ENCODE measurements at regions not wholly inside any gene's neighbourhood (a gene's known extent, or its start where the extent isn't known, plus 50 kb on each side); places are given as distances from the start of the nearest gene placed in this dataset.

- peaks cover 0 to 5% (median 1%) of the 10 kb centered on the region in 4 donors for H3K9me3 ChIP-seq
- H3K27ac ChIP-seq: no peak overlapping the region
- DNase-seq (ENCODE audit: low spot score in 2 of 2): peak in 1 of 2 donors; percentile 6
- WGBS, 2 donors: 98 to 100% methylated on average over 10 of the region's 10 CpGs
- H3K27me3 ChIP-seq: no peaks in the 10 kb centered on the region
- H3K4me3 ChIP-seq: no peak overlapping the region
- peaks cover 0 to 21% (median 9%) of the 10 kb centered on the region in 4 donors for H3K4me1 ChIP-seq
- no peak for TF ChIP-seq POLR2A (IDR thresholded peaks at IDR 0.05)
- TF ChIP-seq, protein P1, sequence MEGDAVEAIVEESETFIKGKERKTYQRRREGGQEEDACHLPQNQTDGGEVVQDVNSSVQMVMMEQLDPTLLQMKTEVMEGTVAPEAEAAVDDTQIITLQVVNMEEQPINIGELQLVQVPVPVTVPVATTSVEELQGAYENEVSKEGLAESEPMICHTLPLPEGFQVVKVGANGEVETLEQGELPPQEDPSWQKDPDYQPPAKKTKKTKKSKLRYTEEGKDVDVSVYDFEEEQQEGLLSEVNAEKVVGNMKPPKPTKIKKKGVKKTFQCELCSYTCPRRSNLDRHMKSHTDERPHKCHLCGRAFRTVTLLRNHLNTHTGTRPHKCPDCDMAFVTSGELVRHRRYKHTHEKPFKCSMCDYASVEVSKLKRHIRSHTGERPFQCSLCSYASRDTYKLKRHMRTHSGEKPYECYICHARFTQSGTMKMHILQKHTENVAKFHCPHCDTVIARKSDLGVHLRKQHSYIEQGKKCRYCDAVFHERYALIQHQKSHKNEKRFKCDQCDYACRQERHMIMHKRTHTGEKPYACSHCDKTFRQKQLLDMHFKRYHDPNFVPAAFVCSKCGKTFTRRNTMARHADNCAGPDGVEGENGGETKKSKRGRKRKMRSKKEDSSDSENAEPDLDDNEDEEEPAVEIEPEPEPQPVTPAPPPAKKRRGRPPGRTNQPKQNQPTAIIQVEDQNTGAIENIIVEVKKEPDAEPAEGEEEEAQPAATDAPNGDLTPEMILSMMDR (IDR thresholded peaks at IDR 0.05): no peak
- TF ChIP-seq EP300 (IDR thresholded peaks at IDR 0.05): no peak
- H3K36me3 ChIP-seq: no peaks in the 10 kb centered on the region
Measured at GRCh38 chr20:58142843-58143185, 85.6 kb downstream of the ANKRD60 start.

GRCh38 chr20:58141971-58142842, 86.2 kb downstream of the ANKRD60 start:
- no peaks in the 10 kb centered on the region for H3K27me3 ChIP-seq
- peak in 1 of 2 donors; percentile 11 for DNase-seq (ENCODE audit: low spot score in 2 of 2)
- 86 to 87% methylated on average over 18 to 19 of the region's 19 CpGs for WGBS, 2 donors

GRCh38 chr20:58141496-58141895, 87.0 kb downstream of the ANKRD60 start:
- H3K36me3 ChIP-seq: no peaks in the 10 kb centered on the region
- 63 to 84% methylated on average over 4 of the region's 4 CpGs for WGBS, 2 donors
- no peaks in the 10 kb centered on the region for H3K9me3 ChIP-seq
- no peak overlapping the region for H3K4me3 ChIP-seq
- H3K27me3 ChIP-seq: no peaks in the 10 kb centered on the region
- TF ChIP-seq, protein P1 (IDR thresholded peaks at IDR 0.05): no peak
- TF ChIP-seq POLR2A (IDR thresholded peaks at IDR 0.05): no peak
- TF ChIP-seq EP300 (IDR thresholded peaks at IDR 0.05): no peak
- peak in 1 of 2 donors; percentile 13 for DNase-seq (ENCODE audit: low spot score in 2 of 2)
- H3K27ac ChIP-seq: no peak overlapping the region
- H3K4me1 ChIP-seq: peaks cover 0 to 11% (median 5%) of the 10 kb centered on the region in 4 donors

More at GRCh38 chr20:58141971-58142842, 86.2 kb downstream of the ANKRD60 start:
- Histone ChIP-seq H3K27ac (no peak overlapping the region), H3K36me3 (no peaks in the 10 kb centered on the region), H3K9me3 (no peaks in the 10 kb centered on the region), H3K4me3 (no peak overlapping the region), H3K4me1 (peaks cover 0 to 18% (median 7%) of the 10 kb centered on the region in 4 donors)
- TF ChIP-seq, protein P1 (IDR thresholded peaks at IDR 0.05): no peak
- no peak for TF ChIP-seq POLR2A (IDR thresholded peaks at IDR 0.05)
- no peak for TF ChIP-seq EP300 (IDR thresholded peaks at IDR 0.05)

DNA sequence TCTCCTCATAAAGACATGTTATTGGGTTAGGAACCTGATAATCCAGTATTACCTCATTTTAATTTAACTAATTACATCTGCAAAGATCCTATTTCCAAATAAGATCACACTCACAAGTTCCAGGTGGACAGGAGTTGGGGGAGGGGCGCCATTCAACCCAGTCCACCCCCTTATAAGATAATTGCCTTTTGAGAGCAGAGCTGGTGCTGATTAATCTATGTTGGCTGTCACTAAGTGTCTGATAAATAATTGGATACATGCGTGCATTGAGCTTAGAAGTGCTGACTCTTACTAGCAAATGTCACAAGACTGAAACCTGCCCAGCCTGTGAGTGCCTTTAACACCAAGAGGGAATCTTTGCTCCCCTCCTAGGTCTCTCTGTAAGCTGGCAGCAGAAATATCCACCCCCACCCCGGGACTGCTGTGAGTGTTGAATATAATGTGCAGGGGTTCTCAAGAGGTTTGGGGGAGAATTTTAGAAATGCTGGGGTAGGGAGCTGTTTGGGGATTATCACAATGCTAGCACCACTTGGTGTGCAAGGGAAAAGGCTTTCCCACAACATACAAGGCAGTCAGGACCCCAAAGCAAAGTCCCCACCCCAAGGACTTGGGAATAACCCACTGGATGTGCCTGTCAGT, 87.5 kb downstream of the ANKRD60 start:
- H3K4me1 ChIP-seq: peaks cover 0 to 8% (median 3%) of the 10 kb centered on the region in 4 donors
- H3K4me3 ChIP-seq: no peak overlapping the region
- H3K27me3 ChIP-seq: no peaks in the 10 kb centered on the region
- no peaks in the 10 kb centered on the region for H3K36me3 ChIP-seq
- DNase-seq (ENCODE audit: low spot score in 2 of 2): no peak
- no peak overlapping the region for H3K27ac ChIP-seq
- TF ChIP-seq, protein P1 (IDR thresholded peaks at IDR 0.05): no peak
- TF ChIP-seq POLR2A (IDR thresholded peaks at IDR 0.05) (no peak), EP300 (IDR thresholded peaks at IDR 0.05) (no peak)
- 75 to 84% methylated on average over 3 of the region's 3 CpGs for WGBS, 2 donors
- H3K9me3 ChIP-seq: no peaks in the 10 kb centered on the region

All from tibial nerve (tissue), 4 donors.